MCF 10A (cell line): ENCODE measurements at regions not wholly inside any gene's neighbourhood (a gene's known extent, or its start where the extent isn't known, plus 50 kb on each side); places are given as distances from the start of the nearest gene placed in this dataset.

Experiments
- BruUV-seq: library from RNA; stranded (reverse); fragments of 400-500 nt; replicated peaks from 2 replicates; lab custom pipeline; 2021; lab: Mats Ljungman, UMichigan
- CTCF ChIA-PET: fragments of 300-600 bp; sonication (Branson Sonifier 250); formaldehyde crosslinking; extraction: SDS; loops from one replicate; lab custom pipeline; 2021; ENCODE audit warnings: antibody characterized with exemption, inconsistent platforms; lab: Yijun Ruan, JAX
- POLR2A ChIA-PET: fragments of 300-600, 350-650 bp; sonication (Branson Sonifier 250); formaldehyde crosslinking; extraction: SDS; loops from one replicate; lab custom pipeline; 2020; ENCODE audit warnings: antibody characterized with exemption, inconsistent platforms; lab: Yijun Ruan, JAX
- DNase-seq: peaks from one replicate; pipeline ENCODE4 v3.0.0-alpha.2; 2018; ENCODE audit not compliant: unreplicated experiment
- H3K27ac Mint-ChIP-seq: one replicate; pipeline ENCODE4 v1.8.0; 2022; ENCODE audit warnings: mild to moderate bottlenecking, low read depth, mixed read lengths; ENCODE audit not compliant: unreplicated experiment
- H3K27me3 Mint-ChIP-seq: one replicate; pipeline ENCODE4 v1.8.0; 2022; ENCODE audit warnings: mixed read lengths; ENCODE audit not compliant: insufficient read depth, unreplicated experiment
- H3K36me3 Mint-ChIP-seq: one replicate; pipeline ENCODE4 v1.8.0; 2022; ENCODE audit warnings: mild to moderate bottlenecking, moderate library complexity, mixed read lengths; ENCODE audit not compliant: insufficient read depth, unreplicated experiment
- H3K4me1 Mint-ChIP-seq: one replicate; pipeline ENCODE4 v1.8.0; 2022; ENCODE audit warnings: mixed read lengths; ENCODE audit not compliant: insufficient read depth, unreplicated experiment
- H3K4me3 Mint-ChIP-seq: one replicate; pipeline ENCODE4 v1.8.0; 2022; ENCODE audit warnings: mild to moderate bottlenecking, moderate library complexity, mixed read lengths; ENCODE audit not compliant: unreplicated experiment
- H3K9me3 Mint-ChIP-seq: one replicate; pipeline ENCODE4 v1.8.0; 2022; ENCODE audit warnings: mixed read lengths; ENCODE audit not compliant: unreplicated experiment
- CTCF ChIP-seq: fragments of 200-600 bp; IDR thresholded peaks from one replicate; pipeline ENCODE4 v1.8.0; 2022; ENCODE audit warnings: antibody characterized with exemption, mild to moderate bottlenecking; ENCODE audit not compliant: unreplicated experiment
- intact Hi-C: fragments of 100-400 bp; cut with micrococcal nuclease; formaldehyde crosslinking; loops from 2 replicates; pipeline ENCODE4 v1.14.1; 2022

GRCh38 chr10:128528167-128528566, 401.9 kb upstream of the MKI67 start:
- H3K36me3 Mint-ChIP-seq = no peaks in the 10 kb centered on the region
- no peak overlapping the region for H3K4me3 Mint-ChIP-seq
- H3K27me3 Mint-ChIP-seq = peaks cover 44% of the 10 kb centered on the region
- no peak for DNase-seq
- TF ChIP-seq CTCF = no peak
- no peak overlapping the region for H3K27ac Mint-ChIP-seq
- no peaks in the 10 kb centered on the region for H3K9me3 Mint-ChIP-seq
- intact Hi-C loops = no loop called here
- ChIA-PET POLR2A (no interaction called here), CTCF (interaction anchor here (0.6 to 2.5 kb wide), 8 partner anchors 10 to 1262 kb away, joined by 3 to 9 read pairs (median 4); no protein-coding TSS in a partner anchor)
- no TSS peak for BruUV-seq
- H3K4me1 Mint-ChIP-seq = no peaks in the 10 kb centered on the region

GRCh38 chr10:128528781-128529180, 402.6 kb upstream of the MKI67 start:
- CTCF ChIA-PET = interaction anchor here (0.6 to 2.5 kb wide), 8 partner anchors 9 to 1261 kb away, joined by 3 to 9 read pairs (median 6); no protein-coding TSS in a partner anchor
- Mint-ChIP-seq H3K27ac (no peak overlapping the region), H3K9me3 (no peaks in the 10 kb centered on the region), H3K4me1 (no peaks in the 10 kb centered on the region), H3K27me3 (peaks cover 50% of the 10 kb centered on the region), H3K36me3 (no peaks in the 10 kb centered on the region), H3K4me3 (no peak overlapping the region)
- intact Hi-C loops = no loop called here
- POLR2A ChIA-PET = no interaction called here
- TF ChIP-seq CTCF = no peak
- BruUV-seq = no TSS peak
- DNase-seq = no peak

GRCh38 chr10:128529225-128529624, 403.0 kb upstream of the MKI67 start:
- Mint-ChIP-seq H3K9me3 (no peaks in the 10 kb centered on the region), H3K27me3 (peaks cover 49% of the 10 kb centered on the region), H3K36me3 (no peaks in the 10 kb centered on the region), H3K27ac (no peak overlapping the region), H3K4me3 (no peak overlapping the region), H3K4me1 (no peaks in the 10 kb centered on the region)
- intact Hi-C loops = no loop called here
- BruUV-seq = no TSS peak
- no peak for DNase-seq
- CTCF ChIA-PET = interaction anchor here (0.6 to 2.5 kb wide), 11 partner anchors 9 to 334 kb away, joined by 3 to 9 read pairs (median 3); no protein-coding TSS in a partner anchor
- POLR2A ChIA-PET = no interaction called here
- no peak for TF ChIP-seq CTCF

GRCh38 chr10:128530301-128530700, 404.1 kb upstream of the MKI67 start:
- Mint-ChIP-seq H3K27ac (no peak overlapping the region), H3K4me1 (no peaks in the 10 kb centered on the region), H3K36me3 (no peaks in the 10 kb centered on the region), H3K4me3 (no peak overlapping the region), H3K9me3 (no peaks in the 10 kb centered on the region), H3K27me3 (peaks cover 47% of the 10 kb centered on the region)
- CTCF ChIA-PET = interaction anchor here (0.6 to 2.1 kb wide), 8 partner anchors 10 to 189 kb away, joined by 3 to 8 read pairs (median 4); no protein-coding TSS in a partner anchor
- no TSS peak for BruUV-seq
- POLR2A ChIA-PET = no interaction called here
- TF ChIP-seq CTCF = peak; percentile 27
- DNase-seq = peak; percentile 29
- intact Hi-C loops = loop anchor here (2.0 kb wide), 1 partner anchor 266 kb away; no protein-coding TSS in a partner anchor
